Natural killer cell (primary cell): ENCODE measurements at regions not wholly inside any gene's neighbourhood (a gene's known extent, or its start where the extent isn't known, plus 50 kb on each side); places are given as distances from the start of the nearest gene placed in this dataset.

ENCODE experiments used
- ATAC-seq, 3 donors: fragments of 150-1000 bp in 2 of 3; fragments of 200-7000 bp in 1 of 3; cut with Tn5 transposase; 1 replicate in 1 of 3; 2 replicates in 2 of 3; pipeline ENCODE4 v1.10.0; 2021; ENCODE audit warnings: mild to moderate bottlenecking in 2 of 3, moderate library complexity in 2 of 3
- DNase-seq, 2 donors: peaks; one replicate each; pipeline versions ENCODE4 v3.0.0 to v3.0.0-alpha.2; 2013 to 2021; ENCODE audit warnings: mixed read lengths in 1 of 2
- H3K27ac ChIP-seq: one replicate; pipeline ENCODE4 v1.5.1; 2013; ENCODE audit warnings: mild to moderate bottlenecking, low read length
- H3K27me3 ChIP-seq: one replicate; pipeline ENCODE4 v1.6.1; 2013; ENCODE audit warnings: low read length; ENCODE audit not compliant: control insufficient read depth, insufficient read depth
- H3K36me3 ChIP-seq: one replicate; pipeline ENCODE4 v1.6.1; 2013; ENCODE audit warnings: low read length; ENCODE audit not compliant: control insufficient read depth, insufficient read depth
- H3K4me1 ChIP-seq: one replicate; pipeline ENCODE4 v1.6.1; 2013; ENCODE audit warnings: low read length; ENCODE audit not compliant: control insufficient read depth, insufficient read depth
- H3K4me3 ChIP-seq: one replicate; pipeline ENCODE4 v1.5.1; 2013; ENCODE audit warnings: low read length
- H3K9me3 ChIP-seq: one replicate; pipeline ENCODE4 v1.6.1; 2013; ENCODE audit warnings: low read length; ENCODE audit not compliant: control insufficient read depth, insufficient read depth
- H3K27ac Mint-ChIP-seq, 2 donors: one replicate each; pipeline ENCODE4 v1.8.0; 2022; ENCODE audit warnings: mild to moderate bottlenecking in 2 of 2, mixed read lengths in 2 of 2, moderate library complexity in 1 of 2
- H3K27me3 Mint-ChIP-seq, 2 donors: one replicate each; pipeline ENCODE4 v1.8.0; 2022; ENCODE audit warnings: low read depth in 2 of 2, mixed read lengths in 2 of 2
- H3K36me3 Mint-ChIP-seq: one replicate; pipeline ENCODE4 v1.8.0; 2022; ENCODE audit warnings: mixed read lengths
- H3K4me1 Mint-ChIP-seq, 2 donors: one replicate each; pipeline ENCODE4 v1.8.0; 2022; ENCODE audit warnings: mixed read lengths in 2 of 2
- H3K4me3 Mint-ChIP-seq: one replicate; pipeline ENCODE4 v1.8.0; 2022; ENCODE audit warnings: mild to moderate bottlenecking, moderate library complexity, mixed read lengths
- H3K9me3 Mint-ChIP-seq, 2 donors: one replicate each; pipeline ENCODE4 v1.8.0; 2022; ENCODE audit warnings: mixed read lengths in 2 of 2
- CTCF ChIP-seq: fragments of 200-600 bp; IDR thresholded peaks from one replicate; pipeline ENCODE4 v1.8.0; 2022; ENCODE audit warnings: antibody characterized with exemption
- WGBS: methylation state at CpG from one replicate; pipeline ENCODE4 v1.1.7; 2013; ENCODE audit warnings: missing lambda C conversion rate; ENCODE audit not compliant: insufficient coverage; 5-methylcytosine and 5-hydroxymethylcytosine counted together
- intact Hi-C: fragments of 100-400 bp; cut with micrococcal nuclease; formaldehyde crosslinking; loops from one replicate; pipeline ENCODE4 v1.14.2; 2022

GRCh38 chr3:176767385-176767784, 429.9 kb downstream of the TBL1XR1 start:
- H3K4me1 Mint-ChIP-seq, result no peaks in the 10 kb centered on the region
- 56% methylated on average over 2 of the region's 2 CpGs for WGBS
- H3K27ac Mint-ChIP-seq, result no peak overlapping the region
- TF ChIP-seq CTCF, result no peak
- Histone ChIP-seq H3K4me1 (no peaks in the 10 kb centered on the region), H3K4me3 (no peak overlapping the region), H3K27ac (no peak overlapping the region), H3K9me3 (peaks cover 6% of the 10 kb centered on the region), H3K36me3 (no peaks in the 10 kb centered on the region), H3K27me3 (no peaks in the 10 kb centered on the region)
- no peaks in the 10 kb centered on the region for H3K27me3 Mint-ChIP-seq
- no peak overlapping the region for H3K4me3 Mint-ChIP-seq
- intact Hi-C loops, result no loop called here
- no peak for DNase-seq
- ATAC-seq, result no peak
- H3K36me3 Mint-ChIP-seq, result peaks cover 7% of the 10 kb centered on the region
- H3K9me3 Mint-ChIP-seq, result peaks cover 8 to 17% of the 10 kb centered on the region in 2 donors

GRCh38 chr3:176766862-176767261, 430.4 kb downstream of the TBL1XR1 start:
- no peaks in the 10 kb centered on the region for H3K4me1 ChIP-seq
- H3K4me3 ChIP-seq, result no peak overlapping the region
- intact Hi-C loops, result no loop called here
- TF ChIP-seq CTCF, result no peak
- no peaks in the 10 kb centered on the region for H3K4me1 Mint-ChIP-seq
- H3K36me3 ChIP-seq, result no peaks in the 10 kb centered on the region
- H3K27me3 ChIP-seq, result no peaks in the 10 kb centered on the region
- 74% methylated on average over 1 of the region's 1 CpG for WGBS
- peaks cover 6% of the 10 kb centered on the region for H3K9me3 ChIP-seq
- peaks cover 7% of the 10 kb centered on the region for H3K36me3 Mint-ChIP-seq
- DNase-seq (no peak), ATAC-seq (no peak)
- H3K27ac ChIP-seq, result no peak overlapping the region
- H3K4me3 Mint-ChIP-seq, result no peak overlapping the region
- no peaks in the 10 kb centered on the region for H3K27me3 Mint-ChIP-seq
- H3K27ac Mint-ChIP-seq, result no peak overlapping the region
- peaks cover 8 to 17% of the 10 kb centered on the region in 2 donors for H3K9me3 Mint-ChIP-seq

- ATAC-seq, result no peak
- H3K9me3 Mint-ChIP-seq, result peaks cover 10 to 15% of the 10 kb centered on the region in 2 donors
- WGBS, result 87% methylated on average over 2 of the region's 3 CpGs
These were observed 431.8 kb downstream of the TBL1XR1 start for GRCh38 chr3:176765382-176765900.

More at GRCh38 chr3:176765382-176765900, 431.8 kb downstream of the TBL1XR1 start:
- H3K36me3 ChIP-seq, result no peaks in the 10 kb centered on the region
- peaks cover 6% of the 10 kb centered on the region for H3K9me3 ChIP-seq
- no peak overlapping the region for H3K4me3 ChIP-seq
- no peaks in the 10 kb centered on the region for H3K4me1 ChIP-seq
- Mint-ChIP-seq H3K4me1 (no peaks in the 10 kb centered on the region), H3K27ac (no peak overlapping the region), H3K27me3 (no peaks in the 10 kb centered on the region), H3K36me3 (peaks cover 7% of the 10 kb centered on the region), H3K4me3 (no peak overlapping the region)
- DNase-seq, result no peak
- no peak overlapping the region for H3K27ac ChIP-seq
- H3K27me3 ChIP-seq, result no peaks in the 10 kb centered on the region
- TF ChIP-seq CTCF, result no peak
- intact Hi-C loops, result no loop called here
